ENCODE measurements at regions not wholly inside any gene's neighbourhood (a gene's known extent, or its start where the extent isn't known, plus 50 kb on each side); places are given as distances from the start of the nearest gene placed in this dataset.

DNA sequence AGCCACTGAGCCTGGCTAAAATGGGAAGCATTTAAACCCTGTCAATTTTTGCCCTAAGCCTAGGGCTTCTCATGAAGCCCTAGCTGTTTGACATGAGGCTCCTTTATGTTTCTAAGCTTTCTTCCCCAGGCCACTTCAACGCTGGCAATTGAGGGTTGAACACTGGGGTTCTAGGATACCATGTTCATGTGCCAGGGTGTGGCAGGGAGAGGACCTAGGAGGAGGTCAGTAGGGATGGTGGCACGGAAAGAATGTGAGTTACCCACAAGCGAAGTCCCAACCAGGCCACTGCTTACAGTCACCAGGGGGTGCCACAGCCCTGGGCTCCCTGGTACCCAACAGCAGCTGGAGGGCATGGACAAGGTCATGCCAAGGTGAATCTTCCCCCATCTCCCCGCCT, 90.8 kb upstream of the AJAP1 start:
- TF ChIP-seq EP300 (IDR thresholded peaks at IDR 0.05) (no peak), CTCF (IDR thresholded peaks at IDR 0.05) (no peak)

Data from tibial nerve (tissue), 4 donors.